Lung (tissue), 11 donors: ENCODE measurements at regions not wholly inside any gene's neighbourhood (a gene's known extent, or its start where the extent isn't known, plus 50 kb on each side); places are given as distances from the start of the nearest gene placed in this dataset.
A peak's percentile ranks its signal among the peaks of the same experiment; 100 is the strongest.

ENCODE experiments used
- ATAC-seq: fragments of 200-7000 bp; cut with Tn5 transposase; one replicate; pipeline ENCODE4 v1.9.1; 2020; ENCODE audit warnings: moderate number of reproducible peaks; ENCODE audit not compliant: insufficient read depth, low FRiP score
- DNase-seq, 3 donors: peaks; one replicate each; pipeline ENCODE4 v3.0.0-alpha.2; 2013 to 2017
- H3K27ac ChIP-seq, 2 donors: one replicate each; pipeline ENCODE4 v1.5.1; 2013; ENCODE audit warnings: mild to moderate bottlenecking in 2 of 2, moderate library complexity in 2 of 2, control low read depth in 1 of 2, inconsistent platforms in 1 of 2, low read depth in 1 of 2, low read length in 1 of 2
- H3K27me3 ChIP-seq, 3 donors: one replicate each; pipeline ENCODE4 v1.5.1; 2013; ENCODE audit warnings: low read length in 2 of 3; ENCODE audit not compliant: control insufficient read depth in 3 of 3, insufficient read depth in 3 of 3
- H3K36me3 ChIP-seq, 4 donors: one replicate each; pipeline ENCODE4 v1.5.1; 2013; ENCODE audit warnings: low read length in 4 of 4, mild to moderate bottlenecking in 1 of 4, moderate library complexity in 1 of 4; ENCODE audit not compliant: control insufficient read depth in 4 of 4, insufficient read depth in 4 of 4
- H3K4me1 ChIP-seq, 5 donors: one replicate each; pipeline ENCODE4 v1.5.1; 2013; ENCODE audit warnings: low read length in 5 of 5, mild to moderate bottlenecking in 2 of 5, moderate library complexity in 1 of 5; ENCODE audit not compliant: control insufficient read depth in 5 of 5, insufficient read depth in 5 of 5
- H3K4me3 ChIP-seq: one replicate; pipeline ENCODE4 v1.5.1; 2013; ENCODE audit warnings: mild to moderate bottlenecking, control low read depth, moderate library complexity
- H3K9ac ChIP-seq, 2 donors: one replicate each; pipeline ENCODE4 v1.5.1; 2013; ENCODE audit warnings: low read length in 2 of 2, control low read depth in 1 of 2; ENCODE audit not compliant: insufficient read depth in 1 of 2
- H3K9me3 ChIP-seq, 4 donors: one replicate each; pipeline ENCODE4 v1.5.1; 2013; ENCODE audit warnings: low read length in 3 of 4, mild to moderate bottlenecking in 1 of 4, moderate library complexity in 1 of 4; ENCODE audit not compliant: control insufficient read depth in 4 of 4, insufficient read depth in 3 of 4
- WGBS, 2 donors: extraction: QIAGEN DNeasy Blood & Tissue Kit; methylation state at CpG; one replicate each; pipeline ENCODE4 v1.1.7; 2013; 5-methylcytosine and 5-hydroxymethylcytosine counted together
- TF ChIP-seq, protein P1 (sequence below): IDR thresholded peaks from 2 replicates; pipeline ENCODE4 v1.5.1; 2012; ENCODE audit warnings: mild to moderate bottlenecking; ENCODE audit errors: control extremely low read depth, extremely low read depth
- donor health status: control.
- donor health status: control.
- donor health status: Bipolar disorder and iron deficiency.
- donor health status: healthy.
- donor health status: DM: yes; HTN: yes; CAD: no.

DNA sequence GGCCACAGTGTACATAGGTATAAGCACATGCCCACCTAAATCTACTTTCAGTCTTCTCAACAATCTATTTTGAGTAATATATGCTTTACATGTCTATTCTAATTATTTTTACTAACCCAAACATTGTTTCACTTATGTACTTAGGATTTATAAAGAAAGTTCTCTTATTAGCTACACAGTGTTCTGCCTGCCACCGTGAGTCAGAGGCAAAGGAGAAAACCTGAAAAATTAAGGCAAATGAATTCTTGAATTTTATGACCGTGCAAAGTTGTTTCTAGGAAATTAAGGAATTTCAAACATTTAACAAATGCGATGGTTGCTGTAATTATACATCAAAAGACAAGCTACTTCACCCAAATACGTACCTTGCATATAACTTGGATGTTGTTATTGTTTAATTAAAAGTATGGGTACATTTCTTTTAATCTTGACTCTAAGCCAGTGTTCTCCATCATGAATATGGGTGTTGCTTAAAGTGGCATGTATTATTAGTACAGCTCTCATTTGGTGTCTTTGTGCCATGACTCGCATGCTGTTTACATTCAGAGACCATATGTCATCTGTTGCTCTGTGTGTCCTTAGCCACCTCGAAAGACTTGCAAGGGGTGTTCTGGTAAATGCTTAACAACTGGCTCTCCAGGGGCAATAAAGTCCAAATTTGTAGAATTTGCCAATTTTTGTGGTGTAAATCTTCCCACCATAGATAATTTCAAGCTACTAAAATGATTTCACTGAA is 154.3 kb upstream of the FN1 start:
- DNase-seq = no peak
- no peaks in the 10 kb centered on the region for H3K9me3 ChIP-seq
- H3K9ac ChIP-seq = no peak overlapping the region
- no peak for ATAC-seq
- H3K27me3 ChIP-seq = no peaks in the 10 kb centered on the region
- H3K27ac ChIP-seq = no peak overlapping the region
- TF ChIP-seq, protein P1, sequence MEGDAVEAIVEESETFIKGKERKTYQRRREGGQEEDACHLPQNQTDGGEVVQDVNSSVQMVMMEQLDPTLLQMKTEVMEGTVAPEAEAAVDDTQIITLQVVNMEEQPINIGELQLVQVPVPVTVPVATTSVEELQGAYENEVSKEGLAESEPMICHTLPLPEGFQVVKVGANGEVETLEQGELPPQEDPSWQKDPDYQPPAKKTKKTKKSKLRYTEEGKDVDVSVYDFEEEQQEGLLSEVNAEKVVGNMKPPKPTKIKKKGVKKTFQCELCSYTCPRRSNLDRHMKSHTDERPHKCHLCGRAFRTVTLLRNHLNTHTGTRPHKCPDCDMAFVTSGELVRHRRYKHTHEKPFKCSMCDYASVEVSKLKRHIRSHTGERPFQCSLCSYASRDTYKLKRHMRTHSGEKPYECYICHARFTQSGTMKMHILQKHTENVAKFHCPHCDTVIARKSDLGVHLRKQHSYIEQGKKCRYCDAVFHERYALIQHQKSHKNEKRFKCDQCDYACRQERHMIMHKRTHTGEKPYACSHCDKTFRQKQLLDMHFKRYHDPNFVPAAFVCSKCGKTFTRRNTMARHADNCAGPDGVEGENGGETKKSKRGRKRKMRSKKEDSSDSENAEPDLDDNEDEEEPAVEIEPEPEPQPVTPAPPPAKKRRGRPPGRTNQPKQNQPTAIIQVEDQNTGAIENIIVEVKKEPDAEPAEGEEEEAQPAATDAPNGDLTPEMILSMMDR = no peak
- H3K4me1 ChIP-seq = peaks cover 0 to 2% (median 0%) of the 10 kb centered on the region in 5 donors
- no peak overlapping the region for H3K4me3 ChIP-seq
- 93% methylated on average over 6 of the region's 6 CpGs for WGBS, 2 donors
- H3K36me3 ChIP-seq = no peaks in the 10 kb centered on the region

DNA sequence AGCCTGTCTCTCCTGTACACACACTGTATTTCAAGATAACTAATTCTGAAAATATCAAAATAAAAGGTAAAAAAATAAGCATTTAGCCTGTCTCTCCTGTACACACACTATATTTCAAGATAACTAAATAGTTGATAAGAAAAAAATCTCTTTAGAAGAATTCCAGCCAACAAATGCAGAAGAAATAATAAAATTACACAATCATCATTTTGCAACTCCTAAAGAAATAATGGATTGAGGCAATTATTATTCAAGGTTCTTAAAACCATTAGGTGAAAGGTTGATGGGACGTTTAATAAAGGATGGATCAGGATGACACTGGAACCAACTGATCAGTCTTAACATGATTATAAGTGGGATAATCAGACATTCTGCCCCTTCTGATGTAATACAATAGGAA is 148.0 kb upstream of the FN1 start:
- ATAC-seq (no peak), DNase-seq (no peak)
- no peak overlapping the region for H3K9ac ChIP-seq
- H3K4me1 ChIP-seq = peaks cover 0 to 11% (median 0%) of the 10 kb centered on the region in 5 donors
- 81 to 84% methylated on average over 1 of the region's 1 CpG for WGBS, 2 donors
- no peaks in the 10 kb centered on the region for H3K9me3 ChIP-seq
- H3K27me3 ChIP-seq = no peaks in the 10 kb centered on the region
- no peak overlapping the region for H3K4me3 ChIP-seq
- no peaks in the 10 kb centered on the region for H3K36me3 ChIP-seq
- no peak overlapping the region for H3K27ac ChIP-seq
- TF ChIP-seq, protein P1 = no peak

DNA sequence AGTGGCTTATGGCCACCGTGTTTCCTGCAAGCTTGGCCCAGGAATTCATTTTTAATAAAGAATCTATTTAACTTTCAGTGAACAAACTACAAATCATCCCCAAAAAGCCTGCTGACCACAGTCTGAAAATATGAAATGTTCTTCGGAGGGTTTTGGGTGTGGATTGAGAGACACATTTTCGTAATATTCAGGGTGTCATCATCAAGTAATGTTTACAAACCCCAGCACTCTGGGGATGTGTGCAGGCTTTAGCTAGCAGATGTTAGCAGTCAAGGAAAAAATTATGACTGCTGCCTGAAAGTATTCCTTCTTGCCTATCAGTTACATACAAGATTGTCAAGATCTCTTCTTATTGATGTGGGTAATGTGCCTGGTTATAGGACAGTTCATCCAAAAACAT is 143.9 kb upstream of the FN1 start:
- no peaks in the 10 kb centered on the region for H3K9me3 ChIP-seq
- peak; percentile 53 for ATAC-seq
- WGBS, 2 donors = 47 to 60% methylated on average over 3 of the region's 3 CpGs
- H3K27me3 ChIP-seq = no peaks in the 10 kb centered on the region
- H3K36me3 ChIP-seq = no peaks in the 10 kb centered on the region
- H3K4me3 ChIP-seq = no peak overlapping the region
- peak in 2 of 3 donors; percentile 54 to 66 for DNase-seq
- no peak overlapping the region for H3K9ac ChIP-seq
- TF ChIP-seq, protein P1 = no peak
- H3K27ac ChIP-seq = no peak overlapping the region
- H3K4me1 ChIP-seq = peaks cover 0 to 11% (median 0%) of the 10 kb centered on the region in 5 donors

DNA sequence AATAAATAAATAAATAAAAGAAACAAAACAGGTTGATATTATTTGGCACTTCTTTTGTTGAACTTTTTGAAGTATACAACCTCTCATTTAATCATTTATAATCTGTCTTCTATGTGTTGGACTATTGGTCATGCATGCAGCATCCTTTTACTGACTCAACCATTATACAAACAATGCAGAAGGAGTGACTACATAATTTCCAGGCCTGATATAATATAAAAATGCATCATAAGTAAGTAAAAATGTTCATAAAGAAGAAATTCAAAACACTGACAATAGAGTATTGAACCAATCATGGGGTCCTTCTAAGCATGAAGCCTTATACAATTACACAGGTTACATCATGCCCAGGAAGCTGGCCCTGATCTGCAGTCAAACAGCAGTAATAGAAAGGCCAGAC is 141.5 kb upstream of the FN1 start:
- TF ChIP-seq, protein P1 = no peak
- Histone ChIP-seq H3K36me3 (no peaks in the 10 kb centered on the region), H3K27me3 (no peaks in the 10 kb centered on the region)

More for the DNA sequence above, 141.5 kb upstream of the FN1 start:
- Histone ChIP-seq H3K4me1 (peaks cover 0 to 11% (median 0%) of the 10 kb centered on the region in 5 donors), H3K4me3 (no peak overlapping the region), H3K9me3 (no peaks in the 10 kb centered on the region), H3K9ac (no peak overlapping the region), H3K27ac (no peak overlapping the region)
- no peak for DNase-seq
- no peak for ATAC-seq
